ENCODE measurements at regions not wholly inside any gene's neighbourhood (a gene's known extent, or its start where the extent isn't known, plus 50 kb on each side); places are given as distances from the start of the nearest gene placed in this dataset.

DNA sequence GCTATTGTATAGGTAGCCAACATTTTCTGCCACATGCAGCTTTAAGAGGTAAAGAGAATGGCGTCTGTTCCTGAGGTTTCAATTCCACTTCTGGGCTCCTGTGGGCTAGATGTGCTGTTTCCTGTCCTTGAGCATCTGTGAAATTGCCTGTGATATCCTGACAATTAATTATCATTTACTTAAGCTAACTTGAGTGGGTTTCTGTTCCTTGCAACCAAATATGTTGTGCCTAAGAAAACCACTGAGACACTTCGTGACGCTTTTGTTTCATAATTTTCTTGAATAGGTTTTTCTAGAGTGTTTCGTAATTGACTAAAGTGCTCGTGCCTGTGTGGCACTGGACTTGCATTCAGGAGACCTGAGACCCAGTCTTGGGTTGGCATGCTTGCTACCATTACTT lies 127.3 kb upstream of the POU3F1 start:
- no peak for DNase-seq (ENCODE audit: low read depth, low spot score)
- no peaks in the 10 kb centered on the region for H3K9me2 ChIP-seq (ENCODE audit: insufficient read depth)
- H3K4me2 ChIP-seq (ENCODE audit: low read length): no peak overlapping the region
- H3K4me1 ChIP-seq (ENCODE audit: control insufficient read depth in 1 of 2, insufficient read depth in 2 of 2, low read length in 2 of 2): no peaks in the 10 kb centered on the region
- no TSS peak for BruUV-seq (replicated peaks)
- ChIA-PET CTCF (no interaction called here), RAD21 (ENCODE audit: low non-redundant PET in 1 of 2, low total read pairs in 2 of 2, uncharacterized antibody in 2 of 2, unreplicated experiment in 2 of 2) (no interaction called here), POLR2A (no interaction called here)
- H4K20me1 ChIP-seq (ENCODE audit: insufficient read depth): no peaks in the 10 kb centered on the region
- no peak overlapping the region for H2AFZ ChIP-seq (ENCODE audit: low read depth, low read length, poor library complexity, severe bottlenecking)
- H3K79me2 ChIP-seq (ENCODE audit: insufficient read depth, low read length): no peaks in the 10 kb centered on the region
- no peak for ATAC-seq
- 0 out of 2 replicates have a peak, but pooled peaks cover 3% of the 10 kb centered on the region for H3K27me3 ChIP-seq (ENCODE audit: insufficient read depth, low read length)
- intact Hi-C loops (cut with micrococcal nuclease): no loop called here
- no peak overlapping the region for H3K27ac ChIP-seq (ENCODE audit: low read depth, low read length)
- TF ChIP-seq, protein P1, sequence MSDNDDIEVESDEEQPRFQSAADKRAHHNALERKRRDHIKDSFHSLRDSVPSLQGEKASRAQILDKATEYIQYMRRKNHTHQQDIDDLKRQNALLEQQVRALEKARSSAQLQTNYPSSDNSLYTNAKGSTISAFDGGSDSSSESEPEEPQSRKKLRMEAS (IDR thresholded peaks at IDR 0.05): no peak
- H3K9me3 ChIP-seq (ENCODE audit: control insufficient read depth in 1 of 2, insufficient read depth in 1 of 2, low read depth in 1 of 2, low read length in 2 of 2): no peaks in the 10 kb centered on the region
- no peaks in the 10 kb centered on the region for H3K36me3 ChIP-seq (ENCODE audit: control insufficient read depth in 1 of 2, insufficient read depth in 2 of 2, low read length in 2 of 2)
- no peak overlapping the region for H3K4me3 ChIP-seq (replicated peaks in 1 of 2; ENCODE audit: low read depth in 1 of 2, low read length in 2 of 2)
- no peak overlapping the region for H3K9ac ChIP-seq (ENCODE audit: low read length)

DNA sequence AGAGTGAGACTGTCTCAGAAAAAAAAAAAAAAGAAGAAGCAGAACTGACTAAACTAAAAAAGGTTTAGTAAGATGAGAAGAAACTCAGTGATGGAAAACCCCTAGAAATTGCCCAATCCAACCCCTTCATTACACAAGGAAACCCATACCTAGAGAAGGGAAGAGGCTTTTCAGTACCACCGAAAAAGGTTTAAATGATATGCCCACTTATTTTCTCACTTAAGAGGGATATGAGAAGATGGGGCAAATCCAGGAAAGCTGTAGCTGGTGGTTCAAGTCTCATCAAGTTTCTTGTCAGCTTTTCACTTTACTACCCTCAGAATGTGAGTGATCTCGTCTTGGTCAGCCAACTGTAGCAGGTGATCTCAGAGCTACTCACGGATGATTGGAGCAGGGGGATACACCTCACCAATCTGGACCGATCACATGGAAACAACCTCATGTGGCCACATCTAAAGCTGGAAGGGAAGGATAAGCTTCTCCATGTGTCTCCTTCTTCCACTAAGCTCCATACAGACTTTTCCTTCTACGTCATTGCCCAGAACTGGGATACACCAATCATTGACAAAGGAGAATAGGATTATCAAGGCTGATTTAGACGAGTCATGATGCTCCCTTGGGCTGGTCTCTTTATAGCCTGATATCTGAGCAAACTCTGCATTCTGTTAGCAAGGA lies 126.7 kb upstream of the POU3F1 start:
- Histone ChIP-seq H3K27me3 (ENCODE audit: insufficient read depth, low read length) (0 out of 2 replicates have a peak, but pooled peaks cover 7% of the 10 kb centered on the region), H3K9ac (ENCODE audit: low read length) (no peak overlapping the region), H3K79me2 (ENCODE audit: insufficient read depth, low read length) (no peaks in the 10 kb centered on the region), H3K4me1 (ENCODE audit: control insufficient read depth in 1 of 2, insufficient read depth in 2 of 2, low read length in 2 of 2) (no peaks in the 10 kb centered on the region), H3K9me3 (ENCODE audit: control insufficient read depth in 1 of 2, insufficient read depth in 1 of 2, low read depth in 1 of 2, low read length in 2 of 2) (no peaks in the 10 kb centered on the region), H3K36me3 (ENCODE audit: control insufficient read depth in 1 of 2, insufficient read depth in 2 of 2, low read length in 2 of 2) (no peaks in the 10 kb centered on the region), H3K9me2 (ENCODE audit: insufficient read depth) (no peaks in the 10 kb centered on the region), H4K20me1 (ENCODE audit: insufficient read depth) (no peaks in the 10 kb centered on the region), H2AFZ (ENCODE audit: low read depth, low read length, poor library complexity, severe bottlenecking) (no peak overlapping the region), H3K4me2 (ENCODE audit: low read length) (no peak overlapping the region), H3K27ac (ENCODE audit: low read depth, low read length) (no peak overlapping the region), H3K4me3 (replicated peaks in 1 of 2; ENCODE audit: low read depth in 1 of 2, low read length in 2 of 2) (no peak overlapping the region)
- ATAC-seq (no peak), DNase-seq (ENCODE audit: low read depth, low spot score) (no peak)
- CTCF ChIA-PET: no interaction called here
- RAD21 ChIA-PET (ENCODE audit: low non-redundant PET in 1 of 2, low total read pairs in 2 of 2, uncharacterized antibody in 2 of 2, unreplicated experiment in 2 of 2): no interaction called here
- POLR2A ChIA-PET: no interaction called here
- intact Hi-C loops (cut with micrococcal nuclease): no loop called here
- no TSS peak for BruUV-seq (replicated peaks)
- TF ChIP-seq FOSL1 (IDR thresholded peaks at IDR 0.05; ENCODE audit: low read depth): no peak
- TF ChIP-seq, protein P2, sequence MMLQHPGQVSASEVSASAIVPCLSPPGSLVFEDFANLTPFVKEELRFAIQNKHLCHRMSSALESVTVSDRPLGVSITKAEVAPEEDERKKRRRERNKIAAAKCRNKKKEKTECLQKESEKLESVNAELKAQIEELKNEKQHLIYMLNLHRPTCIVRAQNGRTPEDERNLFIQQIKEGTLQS (IDR thresholded peaks at IDR 0.05): no peak
- TF ChIP-seq, protein P3, sequence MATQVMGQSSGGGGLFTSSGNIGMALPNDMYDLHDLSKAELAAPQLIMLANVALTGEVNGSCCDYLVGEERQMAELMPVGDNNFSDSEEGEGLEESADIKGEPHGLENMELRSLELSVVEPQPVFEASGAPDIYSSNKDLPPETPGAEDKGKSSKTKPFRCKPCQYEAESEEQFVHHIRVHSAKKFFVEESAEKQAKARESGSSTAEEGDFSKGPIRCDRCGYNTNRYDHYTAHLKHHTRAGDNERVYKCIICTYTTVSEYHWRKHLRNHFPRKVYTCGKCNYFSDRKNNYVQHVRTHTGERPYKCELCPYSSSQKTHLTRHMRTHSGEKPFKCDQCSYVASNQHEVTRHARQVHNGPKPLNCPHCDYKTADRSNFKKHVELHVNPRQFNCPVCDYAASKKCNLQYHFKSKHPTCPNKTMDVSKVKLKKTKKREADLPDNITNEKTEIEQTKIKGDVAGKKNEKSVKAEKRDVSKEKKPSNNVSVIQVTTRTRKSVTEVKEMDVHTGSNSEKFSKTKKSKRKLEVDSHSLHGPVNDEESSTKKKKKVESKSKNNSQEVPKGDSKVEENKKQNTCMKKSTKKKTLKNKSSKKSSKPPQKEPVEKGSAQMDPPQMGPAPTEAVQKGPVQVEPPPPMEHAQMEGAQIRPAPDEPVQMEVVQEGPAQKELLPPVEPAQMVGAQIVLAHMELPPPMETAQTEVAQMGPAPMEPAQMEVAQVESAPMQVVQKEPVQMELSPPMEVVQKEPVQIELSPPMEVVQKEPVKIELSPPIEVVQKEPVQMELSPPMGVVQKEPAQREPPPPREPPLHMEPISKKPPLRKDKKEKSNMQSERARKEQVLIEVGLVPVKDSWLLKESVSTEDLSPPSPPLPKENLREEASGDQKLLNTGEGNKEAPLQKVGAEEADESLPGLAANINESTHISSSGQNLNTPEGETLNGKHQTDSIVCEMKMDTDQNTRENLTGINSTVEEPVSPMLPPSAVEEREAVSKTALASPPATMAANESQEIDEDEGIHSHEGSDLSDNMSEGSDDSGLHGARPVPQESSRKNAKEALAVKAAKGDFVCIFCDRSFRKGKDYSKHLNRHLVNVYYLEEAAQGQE (IDR thresholded peaks at IDR 0.05; ENCODE audit: low read depth): no peak
- TF ChIP-seq SIN3A (IDR thresholded peaks at IDR 0.05; ENCODE audit: low read depth): no peak
- TF ChIP-seq, protein P4, sequence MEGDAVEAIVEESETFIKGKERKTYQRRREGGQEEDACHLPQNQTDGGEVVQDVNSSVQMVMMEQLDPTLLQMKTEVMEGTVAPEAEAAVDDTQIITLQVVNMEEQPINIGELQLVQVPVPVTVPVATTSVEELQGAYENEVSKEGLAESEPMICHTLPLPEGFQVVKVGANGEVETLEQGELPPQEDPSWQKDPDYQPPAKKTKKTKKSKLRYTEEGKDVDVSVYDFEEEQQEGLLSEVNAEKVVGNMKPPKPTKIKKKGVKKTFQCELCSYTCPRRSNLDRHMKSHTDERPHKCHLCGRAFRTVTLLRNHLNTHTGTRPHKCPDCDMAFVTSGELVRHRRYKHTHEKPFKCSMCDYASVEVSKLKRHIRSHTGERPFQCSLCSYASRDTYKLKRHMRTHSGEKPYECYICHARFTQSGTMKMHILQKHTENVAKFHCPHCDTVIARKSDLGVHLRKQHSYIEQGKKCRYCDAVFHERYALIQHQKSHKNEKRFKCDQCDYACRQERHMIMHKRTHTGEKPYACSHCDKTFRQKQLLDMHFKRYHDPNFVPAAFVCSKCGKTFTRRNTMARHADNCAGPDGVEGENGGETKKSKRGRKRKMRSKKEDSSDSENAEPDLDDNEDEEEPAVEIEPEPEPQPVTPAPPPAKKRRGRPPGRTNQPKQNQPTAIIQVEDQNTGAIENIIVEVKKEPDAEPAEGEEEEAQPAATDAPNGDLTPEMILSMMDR (IDR thresholded peaks at IDR 0.05 in 2 of 3, conservative IDR thresholded peaks at IDR 0.05 in 1 of 3; ENCODE audit: borderline replicate concordance in 1 of 3, insufficient read depth in 1 of 3, low read depth in 2 of 3, low read length in 2 of 3): no peak
- no peak for TF ChIP-seq POLR2AphosphoS5 (IDR thresholded peaks at IDR 0.05; ENCODE audit: low read depth, low read length)
- TF ChIP-seq, protein P1 (IDR thresholded peaks at IDR 0.05): no peak
- no peak for TF ChIP-seq ELF1 (IDR thresholded peaks at IDR 0.05; ENCODE audit: borderline replicate concordance, low read depth)
- TF ChIP-seq TCF7L2 (IDR thresholded peaks at IDR 0.05; ENCODE audit: borderline replicate concordance, extremely low read depth, insufficient read depth, insufficient read length): no peak
- TF ChIP-seq YY1 (IDR thresholded peaks at IDR 0.05; ENCODE audit: extremely low read depth, insufficient replicate concordance, low read depth, low read length): no peak
- no peak for TF ChIP-seq CEBPB (IDR thresholded peaks at IDR 0.05; ENCODE audit: low read depth)
- TF ChIP-seq RAD21 (IDR thresholded peaks at IDR 0.05; ENCODE audit: low read depth): no peak
- no peak for TF ChIP-seq ZFX (IDR thresholded peaks at IDR 0.05)
